ACHN (cell line): ENCODE measurements at regions not wholly inside any gene's neighbourhood (a gene's known extent, or its start where the extent isn't known, plus 50 kb on each side); places are given as distances from the start of the nearest gene placed in this dataset.
"Not testable (repeated sequence)": the region's sequence is repeated elsewhere in the genome, so short reads cannot be mapped to it uniquely, and the experiment has no call there.

Experiments used
- DNase-seq: peaks from one replicate; pipeline ENCODE4 v3.0.0-alpha.2; 2015
- in situ Hi-C: cut with HindIII; loops from 2 replicates; pipeline ENCODE4 v1.10.0; 2017; ENCODE audit warnings: low sequenced_read_pairs, low pct_ligation_motif_present, low pct_unique_long_range_greater_than_20kb

GRCh38 chr12:124373701-124374100 lies 78.8 kb downstream of the RFLNA start:
- in situ Hi-C loops, DNase-seq: not testable (repeated sequence)

- in situ Hi-C loops: no loop called here
- DNase-seq: no peak
Measured at GRCh38 chr12:124372831-124373230, 77.9 kb downstream of the RFLNA start.

GRCh38 chr12:124371970-124372555 lies 77.2 kb downstream of the RFLNA start:
- in situ Hi-C loops: no loop called here
- no peak for DNase-seq

- in situ Hi-C loops: no loop called here
- no peak for DNase-seq
Measured at GRCh38 chr12:124371366-124371765, 76.5 kb downstream of the RFLNA start.

- in situ Hi-C loops: no loop called here
- no peak for DNase-seq
Measured at GRCh38 chr12:124370851-124371250, 76.0 kb downstream of the RFLNA start.

- in situ Hi-C loops: no loop called here
- DNase-seq: no peak
Measured at GRCh38 chr12:124370384-124370783, 75.5 kb downstream of the RFLNA start.

GRCh38 chr12:124369827-124370378 lies 75.0 kb downstream of the RFLNA start:
- DNase-seq: no peak
- in situ Hi-C loops: no loop called here

- in situ Hi-C loops: no loop called here
- peak; percentile 96 for DNase-seq
Measured at GRCh38 chr12:124369055-124369826, 74.3 kb downstream of the RFLNA start.

GRCh38 chr12:124368421-124369032 lies 73.6 kb downstream of the RFLNA start:
- no peak for DNase-seq
- in situ Hi-C loops: no loop called here

- DNase-seq: no peak
- in situ Hi-C loops: no loop called here
Measured at GRCh38 chr12:124365726-124366430, 71.0 kb downstream of the RFLNA start.
